HG02798 (cell line): ENCODE measurements at regions not wholly inside any gene's neighbourhood (a gene's known extent, or its start where the extent isn't known, plus 50 kb on each side); places are given as distances from the start of the nearest gene placed in this dataset.

Experiments
- ATAC-seq: cut with Tn5 transposase; IDR thresholded peaks from one replicate; pipeline ENCODE4 v1.9.1; 2021; ENCODE audit warnings: mild to moderate bottlenecking; ENCODE audit not compliant: unreplicated experiment, poor library complexity

GRCh38 chr6:104621396-104621795 is 238.3 kb downstream of the HACE1 start:
- no peak for ATAC-seq

DNA sequence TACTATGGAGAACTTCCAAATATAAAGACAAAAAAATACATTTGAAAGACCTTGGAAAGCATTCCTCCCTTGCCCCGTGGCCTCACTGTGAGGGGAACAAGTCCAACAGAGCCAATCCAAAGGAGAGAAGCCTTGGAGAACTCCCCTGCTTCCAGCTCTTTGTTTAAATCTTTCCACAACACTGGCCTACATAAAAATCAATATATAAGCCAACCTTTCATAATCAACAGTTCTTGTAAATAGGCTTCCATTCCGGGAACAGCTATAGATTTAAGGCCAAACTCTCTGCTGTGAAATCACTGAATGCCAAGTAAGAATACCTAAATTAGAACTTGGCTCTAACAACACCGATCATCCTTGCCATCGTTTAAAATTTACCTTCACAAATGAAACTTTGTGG is 242.1 kb downstream of the HACE1 start:
- ATAC-seq = no peak

DNA sequence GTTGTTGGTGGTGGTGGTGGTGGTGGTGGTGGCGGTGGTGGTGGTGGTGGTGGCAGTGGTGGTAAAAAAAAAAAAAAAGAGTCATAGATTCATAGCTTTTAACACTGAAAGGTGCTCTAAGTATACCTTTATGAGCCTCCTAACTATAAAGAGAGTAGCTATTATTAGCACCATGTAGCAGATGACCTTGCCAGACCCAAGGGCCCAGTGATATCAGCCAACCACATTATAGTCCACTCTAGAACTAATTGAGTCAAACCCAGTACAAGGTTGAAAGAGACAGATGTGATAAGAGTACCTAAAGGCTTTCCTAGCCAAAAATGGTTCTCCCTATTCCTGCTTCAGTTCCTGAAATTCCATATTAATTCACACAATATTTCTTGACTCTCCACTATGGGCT is 245.3 kb downstream of the HACE1 start:
- no peak for ATAC-seq

DNA sequence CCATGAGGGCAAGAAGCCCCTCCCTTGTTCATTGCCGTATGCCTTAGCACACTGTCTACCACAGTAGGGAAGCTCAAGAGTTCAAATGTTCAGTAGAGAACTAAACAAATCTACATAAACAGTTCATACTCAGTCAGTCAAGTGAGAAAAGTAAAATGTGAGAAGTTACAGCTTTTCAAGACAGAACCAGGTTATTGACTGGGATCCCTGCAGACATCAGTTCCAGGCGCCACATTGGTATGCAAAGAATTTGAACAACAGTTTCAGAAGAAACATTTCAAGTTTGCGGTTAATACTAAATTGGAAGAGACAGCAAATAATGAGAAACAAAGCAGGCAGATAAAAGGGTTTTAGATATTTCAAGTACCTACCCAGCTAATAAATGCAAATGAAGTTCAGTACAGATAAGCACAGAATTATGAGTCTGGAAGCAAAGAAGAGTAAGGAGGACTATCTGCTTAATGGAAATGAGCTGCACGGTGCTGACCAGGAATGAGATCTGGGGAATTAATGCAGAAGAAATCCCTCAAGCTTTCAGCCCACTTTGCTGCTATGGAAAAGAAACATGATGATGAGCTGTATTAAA is 246.2 kb downstream of the HACE1 start:
- ATAC-seq = no peak

- ATAC-seq = no peak
Measured at GRCh38 chr6:104612541-104612940, 247.2 kb downstream of the HACE1 start.

DNA sequence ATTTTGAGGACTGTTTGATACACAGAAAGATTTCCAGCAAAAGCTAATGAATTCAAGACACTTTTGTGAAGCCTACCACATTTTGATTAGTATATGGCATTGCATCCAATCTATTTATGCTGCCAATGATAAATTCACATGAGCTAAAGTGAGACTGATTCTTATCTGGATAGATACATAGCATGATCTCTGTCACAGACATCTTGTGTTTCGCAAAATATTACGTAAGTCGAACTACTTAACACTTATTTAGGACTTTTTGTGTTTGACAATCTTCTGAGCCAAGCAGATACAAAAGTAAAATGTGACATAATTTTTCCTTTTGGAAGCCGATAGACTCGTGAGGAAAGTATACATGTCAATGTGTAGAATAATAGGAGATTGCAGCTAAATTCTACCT is 251.6 kb downstream of the HACE1 start:
- no peak for ATAC-seq

DNA sequence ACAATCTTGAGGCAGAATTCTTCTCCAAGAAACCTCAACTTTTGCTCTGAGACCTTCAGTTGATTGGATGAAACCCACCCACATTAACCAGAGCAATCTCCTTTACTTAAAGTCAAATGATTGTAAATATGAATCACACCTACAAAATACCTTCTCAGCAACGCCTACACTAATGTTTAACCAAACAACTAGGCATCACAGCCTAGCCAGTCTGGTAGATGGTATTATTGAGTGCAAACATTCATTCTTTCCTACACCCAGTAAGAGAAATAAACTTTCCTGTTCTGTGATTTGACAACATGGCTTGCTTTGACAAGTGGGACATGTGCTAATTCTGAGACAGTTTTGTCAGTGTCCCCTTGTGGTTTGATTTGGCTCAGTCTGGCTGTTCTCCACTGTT is 252.2 kb downstream of the HACE1 start:
- no peak for ATAC-seq

DNA sequence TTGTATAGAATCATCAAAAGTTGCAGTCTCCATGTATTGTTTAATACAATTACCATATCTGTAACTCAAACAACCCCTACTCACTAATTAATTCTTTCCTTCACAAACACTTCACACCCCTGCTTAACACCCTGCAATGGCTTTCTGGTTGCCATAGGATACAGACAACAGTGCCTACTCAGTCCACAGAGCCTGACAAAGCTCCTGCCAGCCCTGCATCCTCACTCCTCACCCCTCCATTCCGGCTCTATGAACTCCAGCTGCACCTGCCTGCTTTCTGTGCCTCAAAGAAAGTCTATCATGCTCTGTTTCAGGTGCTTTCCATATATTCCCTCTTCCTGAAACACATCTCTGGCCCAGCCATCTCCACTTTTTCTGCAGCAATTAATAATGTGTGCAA is 253.4 kb downstream of the HACE1 start:
- no peak for ATAC-seq

- ATAC-seq = no peak
Measured at GRCh38 chr6:104604685-104605084, 255.0 kb downstream of the HACE1 start.

DNA sequence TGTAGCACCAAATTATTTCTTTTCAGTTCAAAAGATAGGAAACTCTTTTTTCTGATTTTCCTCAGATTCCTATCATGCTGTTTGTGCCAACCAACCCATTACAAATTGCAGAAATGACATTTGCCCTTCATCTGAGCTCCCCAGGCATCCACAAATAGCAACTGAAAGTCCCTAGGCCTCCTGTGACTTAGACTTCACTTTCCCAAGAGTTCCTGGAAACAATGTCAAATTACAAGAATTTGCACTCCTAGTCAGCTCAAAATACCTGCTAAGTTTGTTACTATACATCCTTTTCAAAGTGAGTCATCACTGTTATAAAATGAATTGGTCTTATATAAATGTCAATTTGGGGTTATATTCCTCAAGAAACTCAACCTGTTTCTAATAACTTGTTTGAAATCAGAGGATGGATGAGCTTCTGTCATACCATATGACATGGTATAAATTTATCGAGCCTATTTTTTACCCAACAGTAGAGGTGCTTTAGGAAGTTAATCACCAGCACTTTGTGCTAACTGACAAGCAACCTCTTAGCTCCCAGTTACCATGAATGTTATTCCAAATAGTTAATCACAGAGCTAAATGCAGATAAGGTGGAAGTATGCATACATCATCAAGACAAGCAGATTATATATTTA is 256.5 kb downstream of the HACE1 start:
- ATAC-seq = no peak

- no peak for ATAC-seq
Measured at GRCh38 chr6:104601721-104602120, 258.0 kb downstream of the HACE1 start.

- ATAC-seq = no peak
Measured at GRCh38 chr6:104601131-104601651, 258.5 kb downstream of the HACE1 start.

DNA sequence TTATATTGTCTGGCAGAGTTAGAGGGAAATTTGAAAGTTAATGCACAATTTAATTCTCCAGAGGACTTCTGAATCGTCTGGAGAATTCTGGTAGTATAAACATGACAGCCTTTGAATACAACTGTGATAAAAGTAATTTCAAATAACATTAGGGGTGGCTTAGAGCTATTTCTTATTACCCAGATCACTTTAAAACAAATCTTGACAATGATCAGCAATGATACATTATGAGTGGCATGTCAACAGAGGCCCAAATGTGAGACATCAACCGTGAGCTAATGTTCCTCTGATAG is 259.1 kb downstream of the HACE1 start:
- ATAC-seq = no peak

DNA sequence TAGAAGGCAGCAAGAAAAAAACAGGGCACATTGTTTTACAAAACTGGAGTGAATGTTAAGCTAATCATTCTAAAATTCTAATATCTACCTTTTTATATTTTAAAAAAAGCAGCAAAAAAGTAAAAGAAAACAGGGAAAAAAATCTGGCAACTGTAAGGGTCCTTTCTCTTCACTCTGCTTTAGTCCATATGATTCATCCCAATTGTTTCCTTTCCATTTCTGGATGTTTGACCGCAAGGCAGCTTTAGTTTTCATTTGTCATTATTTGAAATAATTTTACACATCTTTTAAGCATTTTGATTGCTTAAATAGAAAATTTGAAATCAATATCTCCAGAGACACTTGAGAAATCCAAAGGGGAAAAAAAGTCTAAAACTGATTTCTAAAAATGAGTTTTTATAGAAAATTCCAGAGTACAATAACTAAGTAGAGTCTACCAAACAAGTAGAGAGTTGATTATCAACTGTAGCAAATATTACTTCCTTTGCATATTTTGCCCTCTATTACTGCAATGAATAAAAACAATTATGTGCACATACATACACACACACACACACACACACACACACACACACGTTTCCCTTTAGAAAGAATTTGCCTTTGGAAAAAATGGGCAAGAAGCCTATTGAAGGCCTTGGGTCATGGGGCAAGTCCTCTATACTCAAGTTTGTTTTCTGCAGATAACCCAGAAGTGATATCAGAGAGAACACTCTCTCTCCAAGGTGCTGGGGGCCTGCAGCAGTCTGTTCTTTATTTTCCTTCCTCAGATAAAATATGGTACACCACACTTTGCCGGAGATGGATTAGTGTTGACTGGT is 259.7 kb downstream of the HACE1 start:
- no peak for ATAC-seq

DNA sequence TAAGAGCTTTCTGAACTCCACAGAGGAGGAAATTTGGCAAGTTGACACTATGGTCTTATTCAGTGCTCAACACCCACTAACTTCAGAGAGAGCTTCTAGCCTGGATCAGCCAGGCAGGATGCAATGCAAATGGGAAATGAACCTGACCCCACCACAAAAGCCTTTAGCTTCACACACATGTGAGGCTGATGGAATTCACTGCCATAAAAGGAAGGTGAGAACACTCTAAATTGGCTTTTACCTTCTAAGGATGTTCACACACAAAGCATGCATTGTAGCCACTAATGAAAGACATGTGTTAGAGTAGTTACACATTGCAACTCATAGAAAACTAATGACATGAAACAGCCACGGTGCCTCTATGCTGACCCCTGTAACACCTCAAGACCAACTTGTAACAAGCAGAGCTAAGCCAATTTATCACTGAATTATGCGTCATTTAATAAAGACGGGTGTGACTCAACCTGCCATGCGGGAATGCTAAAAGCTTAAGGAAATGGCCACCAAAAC is 262.1 kb downstream of the HACE1 start:
- ATAC-seq = no peak

DNA sequence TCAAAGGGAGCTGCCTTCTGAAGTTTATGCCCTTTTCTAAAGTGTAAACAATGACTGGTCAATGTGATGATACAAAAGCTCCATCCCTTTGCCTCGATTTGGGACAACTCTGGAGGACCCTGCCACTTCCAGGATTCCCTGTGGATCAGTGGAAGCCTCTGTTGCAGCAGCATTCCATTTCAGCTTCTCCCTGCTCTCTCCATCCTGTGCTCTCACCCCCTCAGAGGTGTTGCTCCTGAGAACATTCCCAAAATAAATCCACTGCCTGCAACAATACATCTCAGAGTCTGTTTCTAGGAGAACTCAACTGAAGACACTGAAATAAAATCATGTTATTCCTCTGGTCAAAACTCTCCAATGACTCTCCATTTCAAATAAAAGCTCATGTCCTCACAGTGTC is 263.6 kb downstream of the HACE1 start:
- no peak for ATAC-seq

DNA sequence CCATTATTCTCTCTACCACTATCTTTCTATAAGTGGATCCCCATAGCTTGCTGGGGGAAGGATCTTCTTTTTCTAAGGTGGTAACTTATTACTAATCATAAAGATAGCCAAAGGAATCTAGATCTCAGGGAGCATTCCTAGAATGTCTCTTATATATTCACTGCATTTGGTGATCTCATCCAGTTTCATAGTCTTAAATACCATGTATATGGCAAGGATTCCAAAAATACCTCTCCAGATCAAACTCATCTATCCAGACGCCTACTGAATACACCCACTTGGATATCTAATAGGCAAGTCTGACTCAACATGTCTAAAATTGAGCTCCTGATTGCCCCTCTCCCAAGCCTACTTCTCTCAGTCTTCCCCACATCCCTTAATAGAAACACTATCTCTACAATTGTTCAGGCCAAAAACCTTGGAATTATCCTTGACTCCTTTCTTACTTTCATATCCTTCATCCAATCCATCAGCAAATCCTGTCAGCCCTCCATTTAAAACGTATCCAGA is 264.4 kb downstream of the HACE1 start:
- no peak for ATAC-seq

DNA sequence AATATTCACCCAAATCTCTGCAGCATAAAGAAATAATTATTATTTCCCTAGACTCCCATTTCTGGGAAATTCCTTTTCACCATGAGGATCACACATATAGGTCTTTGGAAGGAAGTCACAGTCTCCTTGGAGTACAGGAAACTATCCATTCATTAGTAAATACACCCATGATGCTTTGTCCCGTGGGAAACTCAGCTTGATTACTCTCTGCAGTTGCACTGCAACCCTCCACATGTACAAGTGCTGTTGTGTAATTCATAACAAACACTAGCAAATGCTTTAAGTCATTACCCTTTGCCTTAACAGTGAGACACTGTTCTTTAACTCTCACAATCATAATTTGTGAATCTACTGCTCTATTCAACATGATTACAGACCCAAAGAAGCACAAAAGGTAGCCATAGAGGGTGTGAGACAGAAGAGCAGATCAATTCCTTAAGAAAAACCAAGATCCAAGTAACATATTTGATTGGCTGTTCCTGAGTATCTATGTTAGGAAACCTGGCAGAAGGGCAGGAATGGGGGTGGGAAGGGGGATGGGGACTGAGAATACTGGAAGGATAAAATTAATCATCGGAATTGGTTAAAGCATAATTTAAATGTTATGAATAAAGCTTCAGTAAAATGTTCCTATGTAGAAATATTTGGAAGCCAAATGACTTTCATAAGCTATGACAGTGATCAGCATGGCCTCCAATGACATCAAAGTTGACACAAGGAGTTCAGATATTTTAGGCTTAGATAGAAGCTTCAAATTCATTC is 268.0 kb downstream of the HACE1 start:
- ATAC-seq = no peak

- ATAC-seq = no peak
Measured at GRCh38 chr6:104589940-104590339, 269.8 kb downstream of the HACE1 start.

- ATAC-seq = no peak
Measured at GRCh38 chr6:104585646-104586045, 274.1 kb downstream of the HACE1 start.

DNA sequence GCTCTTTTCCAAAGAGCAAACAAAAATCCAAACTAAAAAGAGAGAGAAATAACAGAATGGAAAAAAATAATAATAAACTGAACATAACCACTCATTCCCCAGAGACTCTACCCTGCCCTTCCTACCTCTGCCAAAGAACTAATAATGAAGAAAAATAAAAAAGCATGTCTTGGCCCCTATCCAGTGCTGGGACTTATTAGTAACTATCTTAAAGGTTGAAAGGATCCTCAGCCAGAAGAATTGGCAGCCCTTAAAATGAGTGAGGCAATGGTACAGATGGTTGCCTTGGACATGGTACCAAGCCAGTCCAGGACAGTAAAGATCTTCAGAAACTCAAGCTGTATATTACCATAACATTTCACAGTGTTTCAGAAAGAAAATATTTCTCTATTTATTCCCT is 279.3 kb downstream of the HACE1 start:
- ATAC-seq = no peak
